Naive thymus-derived CD4-positive, alpha-beta T cell (primary cell): ENCODE measurements at regions not wholly inside any gene's neighbourhood (a gene's known extent, or its start where the extent isn't known, plus 50 kb on each side); places are given as distances from the start of the nearest gene placed in this dataset.

Experiments used
- ATAC-seq: fragments of 150-1000 bp; cut with Tn5 transposase; 2 replicates; pipeline ENCODE4 v1.10.0; 2021; ENCODE audit warnings: mild to moderate bottlenecking, moderate library complexity
- CTCF ChIA-PET: fragments of 350-600 bp; sonication (Branson Sonifier 250); formaldehyde crosslinking; loops from one replicate; lab custom pipeline; 2021; ENCODE audit warnings: antibody characterized with exemption; lab: Charles Lee
- POLR2A ChIA-PET: fragments of 350-600 bp; sonication (Branson Sonifier 250); formaldehyde crosslinking; loops from one replicate; lab custom pipeline; 2021; ENCODE audit warnings: antibody characterized with exemption, inconsistent platforms; lab: Charles Lee
- DNase-seq, 9 donors: peaks; one replicate each; pipeline versions ENCODE4 v3.0.0 to v3.0.0-alpha.2; 2020 to 2022; ENCODE audit warnings: mixed read lengths in 1 of 9
- H3K27ac ChIP-seq: one replicate; pipeline ENCODE4 v1.7.0; 2013; ENCODE audit warnings: mild to moderate bottlenecking, low read depth, low read length, moderate library complexity
- H3K27me3 ChIP-seq, 2 donors: one replicate each; pipeline ENCODE4 v1.7.0; 2013; ENCODE audit warnings: low read length in 2 of 2, mild to moderate bottlenecking in 2 of 2, moderate library complexity in 2 of 2; ENCODE audit not compliant: control insufficient read depth in 2 of 2, insufficient read depth in 2 of 2
- H3K36me3 ChIP-seq, 3 experiments: 1 replicate in 2 of 3; 2 replicates in 1 of 3; pipeline ENCODE4 v1.7.0; 2013; ENCODE audit warnings: low read length in 3 of 3, mild to moderate bottlenecking in 3 of 3, moderate library complexity in 1 of 3; ENCODE audit not compliant: insufficient read depth in 3 of 3, control insufficient read depth in 2 of 3
- H3K4me1 ChIP-seq, 2 donors: one replicate each; pipeline ENCODE4 v1.7.0; 2013; ENCODE audit warnings: low read length in 2 of 2, mild to moderate bottlenecking in 2 of 2, moderate library complexity in 1 of 2; ENCODE audit not compliant: control insufficient read depth in 2 of 2, insufficient read depth in 2 of 2
- H3K4me3 ChIP-seq: 2 replicates; pipeline ENCODE4 v1.7.0; 2013; ENCODE audit warnings: mild to moderate bottlenecking, low read length
- H3K9me3 ChIP-seq, 3 experiments: 1 replicate in 2 of 3; 2 replicates in 1 of 3; pipeline ENCODE4 v1.7.0; 2013; ENCODE audit warnings: low read length in 3 of 3; ENCODE audit not compliant: control insufficient read depth in 2 of 3
- H3K27ac Mint-ChIP-seq, 9 donors: one replicate each; pipeline ENCODE4 v1.8.0; 2020 to 2022; ENCODE audit warnings: mixed read lengths in 9 of 9, mild to moderate bottlenecking in 8 of 9, moderate library complexity in 5 of 9, inconsistent platforms in 2 of 9
- H3K27me3 Mint-ChIP-seq, 5 donors: one replicate each; pipeline ENCODE4 v1.8.0; 2021 to 2022; ENCODE audit warnings: mixed read lengths in 5 of 5, mild to moderate bottlenecking in 1 of 5
- H3K36me3 Mint-ChIP-seq, 5 donors: one replicate each; pipeline ENCODE4 v1.8.0; 2020 to 2022; ENCODE audit warnings: mixed read lengths in 5 of 5, mild to moderate bottlenecking in 3 of 5, inconsistent platforms in 1 of 5
- H3K4me1 Mint-ChIP-seq, 7 donors: one replicate each; pipeline ENCODE4 v1.8.0; 2020 to 2022; ENCODE audit warnings: mixed read lengths in 7 of 7, mild to moderate bottlenecking in 3 of 7, inconsistent platforms in 1 of 7
- H3K4me3 Mint-ChIP-seq, 10 donors: one replicate each; pipeline ENCODE4 v1.8.0; 2020 to 2022; ENCODE audit warnings: mild to moderate bottlenecking in 10 of 10, mixed read lengths in 10 of 10, moderate library complexity in 6 of 10, inconsistent platforms in 2 of 10
- H3K9me3 Mint-ChIP-seq, 11 donors: one replicate each; pipeline ENCODE4 v1.8.0; 2020 to 2022; ENCODE audit warnings: mixed read lengths in 11 of 11, mild to moderate bottlenecking in 4 of 11, inconsistent platforms in 1 of 11, moderate library complexity in 1 of 11
- intact Hi-C, 2 donors: fragments of 100-400 bp; cut with micrococcal nuclease; formaldehyde crosslinking; loops; one replicate each; pipeline ENCODE4 v1.15.1; 2023

DNA sequence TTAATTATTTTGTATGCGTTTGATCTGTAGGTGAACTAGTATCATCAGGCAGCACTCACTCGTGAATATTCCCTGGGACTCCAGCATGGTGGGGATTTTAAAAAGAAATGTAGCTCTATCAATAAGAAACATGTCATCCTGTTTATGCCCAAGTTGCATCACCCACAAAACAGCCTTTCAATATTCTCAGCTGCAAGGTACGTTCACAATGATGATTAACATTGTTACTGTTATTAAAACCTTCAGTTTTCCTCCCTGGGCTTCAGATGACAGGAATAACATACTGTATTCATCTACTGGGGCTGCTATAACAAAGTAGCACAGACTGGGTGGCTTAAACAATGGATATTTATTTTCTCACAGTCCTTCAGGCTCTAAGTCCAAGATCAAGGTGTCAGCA lies 87.9 kb upstream of the KLHL29 start:
- Histone ChIP-seq H3K9me3 (no peaks in the 10 kb centered on the region), H3K36me3 (no peaks in the 10 kb centered on the region), H3K27ac (no peak overlapping the region), H3K27me3 (no peaks in the 10 kb centered on the region), H3K4me1 (no peaks in the 10 kb centered on the region), H3K4me3 (no peak overlapping the region)
- ATAC-seq = no peak
- POLR2A ChIA-PET = no interaction called here
- Mint-ChIP-seq H3K36me3 (no peaks in the 10 kb centered on the region), H3K27ac (no peak overlapping the region), H3K27me3 (peaks cover 4 to 51% (median 21%) of the 10 kb centered on the region in 5 donors), H3K4me1 (peaks cover 0 to 1% (median 0%) of the 10 kb centered on the region in 7 donors), H3K9me3 (no peaks in the 10 kb centered on the region), H3K4me3 (no peak overlapping the region)
- no peak for DNase-seq
- intact Hi-C loops = no loop called here
- CTCF ChIA-PET = no interaction called here

DNA sequence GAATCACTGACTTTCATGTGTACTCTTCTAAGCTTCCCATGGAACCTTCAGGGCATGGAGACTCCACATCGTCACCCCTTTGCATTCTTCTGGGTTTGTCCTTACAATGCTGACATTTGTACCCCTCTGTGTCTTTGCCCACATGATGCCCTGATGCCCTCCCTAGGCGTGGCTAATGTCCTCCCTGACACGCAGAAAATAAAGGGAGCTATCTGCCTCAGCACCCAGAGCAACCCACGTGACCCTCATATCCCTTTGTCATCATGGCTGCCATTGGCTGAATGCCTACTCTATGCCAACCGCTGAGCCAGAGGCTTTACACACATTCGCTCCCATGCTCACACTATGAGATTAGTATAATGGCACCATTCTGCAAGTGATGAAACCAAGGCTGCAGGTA lies 86.4 kb upstream of the KLHL29 start:
- Mint-ChIP-seq H3K4me1 (peaks cover 0 to 4% (median 0%) of the 10 kb centered on the region in 7 donors), H3K4me3 (no peak overlapping the region), H3K27me3 (peaks cover 4 to 39% (median 21%) of the 10 kb centered on the region in 5 donors), H3K27ac (no peak overlapping the region), H3K9me3 (no peaks in the 10 kb centered on the region), H3K36me3 (no peaks in the 10 kb centered on the region)
- ATAC-seq (no peak), DNase-seq (no peak)
- H3K27ac ChIP-seq = no peak overlapping the region
- H3K4me3 ChIP-seq = no peak overlapping the region
- H3K9me3 ChIP-seq = no peaks in the 10 kb centered on the region
- H3K27me3 ChIP-seq = no peaks in the 10 kb centered on the region
- no peaks in the 10 kb centered on the region for H3K4me1 ChIP-seq
- H3K36me3 ChIP-seq = no peaks in the 10 kb centered on the region
- ChIA-PET CTCF (no interaction called here), POLR2A (no interaction called here)
- intact Hi-C loops = no loop called here

DNA sequence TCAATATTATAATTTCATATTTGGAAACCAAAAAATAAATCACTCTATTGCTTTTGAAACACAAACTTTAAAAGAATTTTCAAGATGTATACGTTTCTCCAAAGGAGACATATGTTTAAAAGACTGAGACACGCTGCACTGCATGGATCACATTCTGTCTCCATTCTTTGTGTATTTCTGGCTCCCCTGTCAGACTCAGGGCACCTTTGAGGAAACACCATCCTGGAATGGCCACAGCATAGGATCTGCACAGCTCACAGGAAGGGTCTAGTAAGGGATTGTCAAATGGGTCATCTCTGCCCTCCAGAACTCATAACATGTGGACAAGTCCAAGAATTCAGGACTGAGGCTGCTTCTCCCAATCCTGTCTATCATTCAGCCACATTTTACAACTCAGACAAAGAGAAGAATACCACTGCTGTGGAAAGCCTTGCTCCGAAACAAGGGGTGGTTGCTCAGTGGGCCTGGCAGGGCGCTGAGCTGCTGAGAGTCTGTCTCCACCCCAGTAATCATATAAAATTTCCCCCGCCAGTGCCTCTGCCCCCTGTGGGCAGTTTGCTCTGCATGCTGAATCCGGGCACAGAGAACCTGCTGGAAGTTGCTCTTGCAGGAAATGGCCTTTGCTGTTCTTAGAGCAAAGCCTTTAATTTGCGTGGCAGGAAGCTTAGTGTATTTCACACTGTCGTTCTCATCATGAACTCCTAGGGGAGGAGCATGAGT lies 85.3 kb upstream of the KLHL29 start:
- ATAC-seq (no peak), DNase-seq (no peak)
- Histone ChIP-seq H3K4me1 (no peaks in the 10 kb centered on the region), H3K4me3 (no peak overlapping the region), H3K36me3 (no peaks in the 10 kb centered on the region), H3K27ac (no peak overlapping the region), H3K9me3 (no peaks in the 10 kb centered on the region), H3K27me3 (no peaks in the 10 kb centered on the region)
- Mint-ChIP-seq H3K27ac (no peak overlapping the region), H3K9me3 (peaks cover 0 to 2% (median 0%) of the 10 kb centered on the region in 11 donors), H3K27me3 (peaks cover 4 to 28% (median 17%) of the 10 kb centered on the region in 5 donors), H3K4me1 (peaks cover 0 to 4% (median 0%) of the 10 kb centered on the region in 7 donors), H3K36me3 (no peaks in the 10 kb centered on the region), H3K4me3 (no peak overlapping the region)
- intact Hi-C loops = no loop called here
- CTCF ChIA-PET = no interaction called here
- POLR2A ChIA-PET = no interaction called here

DNA sequence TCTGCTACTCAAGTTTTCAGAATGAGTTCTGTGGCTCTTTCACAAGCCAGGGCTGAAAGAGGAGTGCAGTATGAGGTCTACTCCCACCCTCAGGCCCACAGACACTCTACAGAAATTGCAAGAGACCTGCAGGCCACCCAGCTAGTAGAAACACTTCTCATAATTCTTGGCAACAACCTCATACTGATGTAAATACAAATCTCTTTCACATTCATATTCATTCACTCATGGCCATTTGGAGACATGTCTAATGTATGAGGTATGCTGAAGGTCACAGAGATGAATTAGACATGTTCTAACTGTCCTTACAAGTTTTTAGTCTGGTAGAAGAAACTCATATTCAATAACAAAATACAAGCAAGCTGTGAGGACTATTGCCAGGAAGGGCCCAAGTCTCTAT lies 83.8 kb upstream of the KLHL29 start:
- intact Hi-C loops = no loop called here

DNA sequence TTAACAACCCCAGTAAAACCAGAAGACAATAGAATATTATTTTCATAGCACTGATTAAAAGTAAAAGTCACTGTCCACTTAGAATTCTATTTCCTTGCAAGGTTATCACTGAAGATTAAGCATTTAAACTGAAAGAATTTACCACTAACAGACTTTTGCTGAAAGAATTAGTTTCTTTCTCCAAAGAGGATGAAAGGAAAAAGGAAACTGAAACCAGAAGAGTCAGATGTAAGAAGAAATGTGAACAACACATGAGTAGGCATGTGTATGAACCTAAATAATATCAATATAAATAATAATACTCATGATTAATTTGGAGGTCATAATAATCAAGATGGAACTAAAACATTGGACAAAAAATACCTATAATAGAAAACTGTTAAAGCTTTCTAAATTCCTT lies 82.4 kb upstream of the KLHL29 start:
- ChIA-PET POLR2A (no interaction called here), CTCF (no interaction called here)
- Histone ChIP-seq H3K27ac (no peak overlapping the region), H3K27me3 (no peaks in the 10 kb centered on the region), H3K4me1 (no peaks in the 10 kb centered on the region), H3K4me3 (no peak overlapping the region), H3K9me3 (no peaks in the 10 kb centered on the region), H3K36me3 (no peaks in the 10 kb centered on the region)
- DNase-seq (no peak), ATAC-seq (no peak)
- Mint-ChIP-seq H3K9me3 (peaks cover 0 to 2% (median 0%) of the 10 kb centered on the region in 11 donors), H3K4me1 (peaks cover 0 to 4% (median 0%) of the 10 kb centered on the region in 7 donors), H3K27me3 (peaks cover 0 to 32% (median 21%) of the 10 kb centered on the region in 5 donors), H3K4me3 (no peak overlapping the region), H3K27ac (no peak overlapping the region), H3K36me3 (no peaks in the 10 kb centered on the region)
- intact Hi-C loops = no loop called here

More for the DNA sequence above, 83.8 kb upstream of the KLHL29 start:
- no peak for DNase-seq
- Mint-ChIP-seq H3K4me3 (no peak overlapping the region), H3K27ac (no peak overlapping the region), H3K4me1 (peaks cover 0 to 4% (median 0%) of the 10 kb centered on the region in 7 donors), H3K27me3 (peaks cover 0 to 33% (median 19%) of the 10 kb centered on the region in 5 donors), H3K9me3 (peaks cover 0 to 2% (median 0%) of the 10 kb centered on the region in 11 donors), H3K36me3 (no peaks in the 10 kb centered on the region)
- Histone ChIP-seq H3K27me3 (no peaks in the 10 kb centered on the region), H3K27ac (no peak overlapping the region), H3K9me3 (no peaks in the 10 kb centered on the region), H3K4me3 (no peak overlapping the region), H3K36me3 (no peaks in the 10 kb centered on the region), H3K4me1 (no peaks in the 10 kb centered on the region)
- CTCF ChIA-PET = no interaction called here
- ATAC-seq = no peak
- POLR2A ChIA-PET = no interaction called here

DNA sequence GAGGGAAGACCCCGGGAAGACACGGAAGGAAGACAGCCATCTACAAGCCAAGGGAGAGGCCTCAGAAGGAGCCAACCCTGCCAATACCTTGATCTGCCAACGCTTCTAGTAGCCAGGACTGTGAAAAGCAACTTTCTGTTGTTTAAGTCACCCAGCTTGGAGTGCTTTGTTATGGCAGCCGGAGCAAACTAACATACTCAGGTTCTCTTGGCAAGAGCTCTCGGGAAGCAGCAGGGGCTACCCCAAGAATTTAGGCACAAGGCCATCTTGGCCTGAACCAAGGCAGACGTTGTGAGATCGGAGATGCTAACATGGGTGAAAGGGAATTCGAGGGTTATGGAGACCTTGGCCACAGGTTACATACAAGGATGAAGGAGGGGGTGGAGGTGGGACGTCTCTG lies 78.6 kb upstream of the KLHL29 start:
- H3K36me3 ChIP-seq = no peaks in the 10 kb centered on the region
- ChIA-PET POLR2A (no interaction called here), CTCF (no interaction called here)
- peaks cover 0 to 2% (median 0%) of the 10 kb centered on the region in 11 donors for H3K9me3 Mint-ChIP-seq
- no peak overlapping the region for H3K27ac ChIP-seq
- no peaks in the 10 kb centered on the region for H3K27me3 ChIP-seq
- intact Hi-C loops = no loop called here
- H3K4me3 ChIP-seq = no peak overlapping the region
- no peak for ATAC-seq
- H3K4me3 Mint-ChIP-seq = no peak overlapping the region
- peaks cover 1 to 38% (median 27%) of the 10 kb centered on the region in 5 donors for H3K27me3 Mint-ChIP-seq
- DNase-seq = no peak
- H3K4me1 ChIP-seq = no peaks in the 10 kb centered on the region
- H3K36me3 Mint-ChIP-seq = no peaks in the 10 kb centered on the region
- peaks cover 0 to 4% (median 0%) of the 10 kb centered on the region in 7 donors for H3K4me1 Mint-ChIP-seq
- H3K27ac Mint-ChIP-seq = no peak overlapping the region
- no peaks in the 10 kb centered on the region for H3K9me3 ChIP-seq

DNA sequence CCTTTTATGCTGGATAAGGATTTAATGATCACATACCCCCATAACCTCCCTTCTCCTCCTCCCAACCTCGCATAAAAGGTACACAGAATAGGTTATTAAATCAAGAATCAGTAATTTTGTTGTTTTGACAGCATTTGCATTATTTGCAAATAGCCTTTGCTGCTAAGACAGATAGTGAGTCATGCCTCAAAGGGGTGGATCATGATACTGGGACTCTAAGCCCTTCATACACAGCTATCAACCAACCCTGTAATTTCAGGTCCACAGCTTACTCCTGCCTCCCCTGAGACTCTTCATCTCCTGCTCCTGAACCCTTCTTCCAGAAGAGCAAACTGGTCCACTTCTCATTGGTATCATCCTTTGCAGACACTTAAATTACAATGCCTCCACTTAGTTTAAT lies 73.8 kb upstream of the KLHL29 start:
- Mint-ChIP-seq H3K27ac (no peak overlapping the region), H3K4me3 (no peak overlapping the region), H3K36me3 (no peaks in the 10 kb centered on the region), H3K9me3 (no peaks in the 10 kb centered on the region), H3K4me1 (no peaks in the 10 kb centered on the region), H3K27me3 (peaks cover 8 to 20% (median 13%) of the 10 kb centered on the region in 5 donors)
- DNase-seq = no peak
- no peak for ATAC-seq
- no peak overlapping the region for H3K27ac ChIP-seq
- no peaks in the 10 kb centered on the region for H3K4me1 ChIP-seq
- CTCF ChIA-PET = no interaction called here
- intact Hi-C loops = no loop called here
- H3K4me3 ChIP-seq = no peak overlapping the region
- POLR2A ChIA-PET = no interaction called here
- H3K27me3 ChIP-seq = no peaks in the 10 kb centered on the region
- H3K36me3 ChIP-seq = no peaks in the 10 kb centered on the region
- H3K9me3 ChIP-seq = no peaks in the 10 kb centered on the region
